AG10803 (cell line): ENCODE measurements at regions not wholly inside any gene's neighbourhood (a gene's known extent, or its start where the extent isn't known, plus 50 kb on each side); places are given as distances from the start of the nearest gene placed in this dataset.
A peak's percentile ranks its signal among the peaks of the same experiment; 100 is the strongest.

Experiments
- DNase-seq: peaks from one replicate; pipeline ENCODE4 v3.0.0; 2010; ENCODE audit warnings: low read depth
- H3K4me3 ChIP-seq: 2 replicates; pipeline ENCODE4 v1.5.1; 2011; ENCODE audit warnings: mild to moderate bottlenecking, low read length, control low read depth
- TF ChIP-seq, protein P1 (sequence below): conservative IDR thresholded peaks from 2 replicates; pipeline ENCODE4 v1.5.1; 2011; ENCODE audit warnings: mild to moderate bottlenecking, low read length, control low read depth, inconsistent platforms

DNA sequence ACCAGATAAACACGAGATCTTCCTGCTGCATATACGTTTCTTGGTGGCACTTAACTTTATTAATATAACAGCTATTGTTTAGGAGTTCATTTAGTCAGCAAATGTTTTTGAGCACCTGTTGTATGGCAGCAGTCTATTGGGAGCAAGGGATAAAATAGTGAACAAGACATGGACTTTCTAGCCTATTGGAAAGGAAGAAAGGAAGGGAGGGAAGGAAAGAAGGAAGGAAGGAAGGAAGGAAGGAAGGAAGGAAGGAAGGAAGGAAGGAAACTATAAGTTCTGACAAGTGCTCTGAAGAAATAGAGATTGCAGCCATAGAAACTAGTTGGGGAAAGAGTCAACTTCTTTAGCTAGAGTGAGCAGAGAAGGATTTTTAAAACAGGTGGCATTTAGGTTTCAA lies 149.1 kb upstream of the STARD13 start:
- TF ChIP-seq, protein P1, sequence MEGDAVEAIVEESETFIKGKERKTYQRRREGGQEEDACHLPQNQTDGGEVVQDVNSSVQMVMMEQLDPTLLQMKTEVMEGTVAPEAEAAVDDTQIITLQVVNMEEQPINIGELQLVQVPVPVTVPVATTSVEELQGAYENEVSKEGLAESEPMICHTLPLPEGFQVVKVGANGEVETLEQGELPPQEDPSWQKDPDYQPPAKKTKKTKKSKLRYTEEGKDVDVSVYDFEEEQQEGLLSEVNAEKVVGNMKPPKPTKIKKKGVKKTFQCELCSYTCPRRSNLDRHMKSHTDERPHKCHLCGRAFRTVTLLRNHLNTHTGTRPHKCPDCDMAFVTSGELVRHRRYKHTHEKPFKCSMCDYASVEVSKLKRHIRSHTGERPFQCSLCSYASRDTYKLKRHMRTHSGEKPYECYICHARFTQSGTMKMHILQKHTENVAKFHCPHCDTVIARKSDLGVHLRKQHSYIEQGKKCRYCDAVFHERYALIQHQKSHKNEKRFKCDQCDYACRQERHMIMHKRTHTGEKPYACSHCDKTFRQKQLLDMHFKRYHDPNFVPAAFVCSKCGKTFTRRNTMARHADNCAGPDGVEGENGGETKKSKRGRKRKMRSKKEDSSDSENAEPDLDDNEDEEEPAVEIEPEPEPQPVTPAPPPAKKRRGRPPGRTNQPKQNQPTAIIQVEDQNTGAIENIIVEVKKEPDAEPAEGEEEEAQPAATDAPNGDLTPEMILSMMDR: no peak
- DNase-seq: no peak
- H3K4me3 ChIP-seq: no peak overlapping the region

DNA sequence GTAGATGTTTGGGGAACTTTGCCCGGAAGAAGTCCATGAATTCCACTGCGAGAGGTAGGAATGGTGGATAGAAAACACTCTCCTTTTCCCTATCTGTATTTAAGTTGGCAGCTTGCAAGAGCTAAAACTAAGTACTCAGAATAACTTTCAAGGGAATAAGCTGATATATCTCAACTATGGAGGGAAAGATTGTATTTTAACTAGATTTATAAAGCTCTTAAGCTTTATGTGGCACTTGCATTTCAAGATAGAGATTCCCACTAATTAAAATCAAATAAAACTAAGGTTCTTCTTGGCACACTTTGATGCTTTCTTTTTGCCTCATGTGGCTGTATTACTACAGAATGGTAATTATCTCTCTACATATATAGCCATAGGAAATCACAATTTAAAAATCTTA lies 149.7 kb upstream of the STARD13 start:
- no peak overlapping the region for H3K4me3 ChIP-seq
- no peak for DNase-seq
- TF ChIP-seq, protein P1: no peak

DNA sequence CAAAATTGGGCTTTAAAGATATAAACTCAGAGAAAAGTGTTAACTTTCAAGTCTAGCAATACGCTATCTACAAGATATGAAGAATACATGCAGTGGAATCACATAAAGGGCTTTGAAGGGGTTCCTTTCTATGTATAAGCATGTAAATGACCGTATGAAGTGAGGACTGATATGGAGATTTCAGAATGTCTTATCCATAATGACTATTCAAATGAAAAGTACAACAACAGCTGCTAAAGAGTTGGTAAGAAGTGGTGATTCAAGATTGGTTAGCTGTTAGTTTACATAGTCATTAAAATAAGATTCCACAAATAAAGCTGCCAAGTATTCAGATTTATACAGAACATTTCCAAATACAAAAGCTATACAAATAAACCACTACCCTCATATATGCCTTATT lies 153.4 kb upstream of the STARD13 start:
- TF ChIP-seq, protein P1: no peak
- DNase-seq: no peak

DNA sequence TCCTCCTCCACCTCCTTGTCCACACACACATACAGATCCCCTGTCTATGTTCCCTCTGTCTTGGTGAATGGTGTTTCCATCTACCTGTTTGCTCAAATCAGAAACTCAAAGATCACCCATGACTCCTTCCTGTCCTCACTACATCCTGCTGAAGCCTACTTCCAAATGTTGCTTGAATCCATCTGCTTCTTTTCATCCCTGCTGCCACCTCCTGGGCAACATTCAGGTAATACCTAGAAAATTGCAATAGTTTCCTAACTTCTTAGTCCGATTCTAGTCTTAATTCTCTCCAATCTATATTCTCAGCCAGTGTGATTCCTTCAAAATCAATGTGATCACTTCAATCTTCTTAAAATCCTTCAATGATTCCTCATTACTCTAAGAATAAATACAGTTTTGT lies 155.5 kb upstream of the STARD13 start:
- H3K4me3 ChIP-seq: no peak overlapping the region
- peak; percentile 24 for DNase-seq
- TF ChIP-seq, protein P1: peak; percentile 27; the same call in 1 of the 2 replicates

More for the DNA sequence above, 153.4 kb upstream of the STARD13 start:
- no peak overlapping the region for H3K4me3 ChIP-seq

DNA sequence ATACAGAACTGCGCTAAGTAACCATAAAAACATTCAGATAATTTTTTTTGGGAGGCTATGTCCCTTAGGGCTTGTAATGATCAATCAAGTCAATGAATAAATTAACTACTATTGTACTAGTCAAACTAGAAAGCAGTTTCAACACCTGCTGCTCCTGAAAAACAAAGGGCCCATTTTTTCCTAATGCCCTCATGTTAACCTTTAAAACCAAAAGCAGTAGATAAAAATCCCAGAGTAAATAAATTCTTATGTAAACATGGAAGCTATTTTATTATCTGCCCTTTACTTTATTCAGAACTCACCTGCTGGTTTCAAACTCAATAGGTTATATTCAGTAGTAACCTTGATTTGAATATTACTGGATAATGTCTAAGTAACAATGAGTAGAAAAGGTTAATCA lies 159.5 kb upstream of the STARD13 start:
- no peak overlapping the region for H3K4me3 ChIP-seq
- DNase-seq: no peak
- TF ChIP-seq, protein P1: no peak

DNA sequence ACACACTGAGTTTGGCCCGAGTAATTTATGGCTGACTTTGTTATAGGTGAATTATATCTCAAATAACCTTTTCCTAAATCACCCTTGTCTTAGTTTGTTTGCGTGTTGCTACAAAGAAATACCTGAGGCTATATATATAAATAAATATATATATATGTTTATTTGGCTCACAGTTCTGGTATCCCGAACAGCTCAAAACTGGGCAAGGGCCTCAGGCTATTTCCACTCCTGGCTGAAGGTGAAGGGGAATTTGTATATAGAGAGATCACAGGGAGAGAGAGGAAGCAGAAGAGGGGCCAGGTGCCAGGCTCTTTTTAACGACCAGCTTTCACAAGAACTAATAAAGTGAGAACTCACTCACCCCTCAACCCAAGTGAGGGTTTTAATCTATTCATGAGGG lies 159.9 kb upstream of the STARD13 start:
- no peak for DNase-seq
- TF ChIP-seq, protein P1: no peak
- H3K4me3 ChIP-seq: no peak overlapping the region

DNA sequence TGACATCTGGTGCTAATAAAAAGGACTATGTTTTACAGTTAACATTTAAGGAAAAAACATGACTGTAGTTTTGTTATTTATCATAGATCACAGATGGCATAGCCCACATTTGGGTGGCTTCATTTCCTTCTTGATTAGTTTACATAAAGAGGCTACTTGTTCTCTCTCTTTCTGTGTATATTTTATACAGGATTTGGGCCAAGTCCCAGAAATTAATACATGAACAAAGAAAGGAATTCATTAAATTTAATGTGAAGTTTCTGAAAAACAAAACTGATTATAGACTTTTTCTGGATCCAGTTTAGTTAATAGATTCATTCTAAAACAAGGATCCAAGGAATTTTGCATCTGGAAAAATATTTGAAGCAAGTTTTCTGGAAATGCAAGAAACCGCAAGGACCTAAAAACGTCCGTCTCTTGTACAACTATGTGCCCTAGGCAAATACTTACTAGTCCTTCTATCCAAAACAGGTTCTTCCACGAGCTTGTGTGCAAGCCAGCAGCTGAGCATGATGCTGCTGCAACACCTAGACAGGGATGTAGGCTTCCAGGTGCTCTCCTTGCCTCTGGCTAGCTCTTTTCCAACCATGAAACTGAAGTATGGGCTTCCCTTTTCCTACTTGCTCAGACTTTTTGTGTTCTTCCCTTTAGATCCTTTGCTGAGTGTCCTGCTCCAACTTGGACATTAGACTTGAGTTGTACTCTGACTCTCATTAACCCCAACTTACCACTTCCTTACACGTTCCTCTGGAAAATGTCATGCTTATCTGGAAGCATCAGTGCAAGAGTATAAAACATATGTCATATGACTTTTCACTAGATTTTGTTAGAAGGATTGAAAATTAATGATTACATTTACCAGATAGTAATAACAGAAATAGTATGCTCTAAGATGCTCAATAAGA lies 161.5 kb upstream of the STARD13 start:
- TF ChIP-seq, protein P1: no peak
- DNase-seq: peak; percentile 58
- H3K4me3 ChIP-seq: no peak overlapping the region
